ENCODE measurements at regions not wholly inside any gene's neighbourhood (a gene's known extent, or its start where the extent isn't known, plus 50 kb on each side); places are given as distances from the start of the nearest gene placed in this dataset.

DNA sequence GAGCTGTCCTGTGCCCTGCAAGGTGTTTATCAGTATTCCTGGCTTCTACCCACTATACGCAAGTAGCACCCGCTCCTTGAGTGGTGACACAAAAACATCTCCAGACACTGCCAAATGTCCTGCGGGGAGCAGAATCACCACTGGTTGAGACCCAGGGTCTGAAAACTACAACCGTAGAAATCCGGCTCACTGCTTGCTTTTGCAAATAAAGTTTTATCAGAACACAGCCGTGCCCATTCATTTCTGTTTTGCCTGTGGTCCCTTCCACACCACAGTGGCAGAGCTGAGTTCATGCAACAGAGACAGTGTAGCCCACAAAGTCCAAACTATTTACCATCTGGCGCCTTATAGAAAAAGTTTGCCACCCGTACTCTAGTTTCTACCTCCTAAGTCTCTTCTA lies 125.7 kb upstream of the DIO3 start:
- Histone ChIP-seq H3K27me3 (ENCODE audit: low read length) (no peaks in the 10 kb centered on the region), H3K9me2 (replicated peaks; ENCODE audit: insufficient read depth, low read length) (no peaks in the 10 kb centered on the region), H3K79me2 (ENCODE audit: insufficient read depth, low read length) (no peaks in the 10 kb centered on the region), H3K4me2 (ENCODE audit: low read depth, low read length, poor library complexity, severe bottlenecking) (no peak overlapping the region), H3F3A (ENCODE audit: insufficient read depth) (no peaks in the 10 kb centered on the region), H4K20me1 (ENCODE audit: low read depth, low read length) (no peaks in the 10 kb centered on the region), H3K36me3 (ENCODE audit: low read length) (no peaks in the 10 kb centered on the region), H2AFZ (ENCODE audit: low read depth, low read length, severe bottlenecking) (no peak overlapping the region), H3K4me3 (ENCODE audit: insufficient read depth, low read length, poor library complexity, severe bottlenecking) (no peak overlapping the region), H3K9me3 (ENCODE audit: insufficient read depth, low read length) (no peaks in the 10 kb centered on the region), H3K27ac (ENCODE audit: low read depth, low read length) (no peak overlapping the region), H3K9ac (ENCODE audit: low read length) (no peak overlapping the region)
- TF ChIP-seq, protein P1, sequence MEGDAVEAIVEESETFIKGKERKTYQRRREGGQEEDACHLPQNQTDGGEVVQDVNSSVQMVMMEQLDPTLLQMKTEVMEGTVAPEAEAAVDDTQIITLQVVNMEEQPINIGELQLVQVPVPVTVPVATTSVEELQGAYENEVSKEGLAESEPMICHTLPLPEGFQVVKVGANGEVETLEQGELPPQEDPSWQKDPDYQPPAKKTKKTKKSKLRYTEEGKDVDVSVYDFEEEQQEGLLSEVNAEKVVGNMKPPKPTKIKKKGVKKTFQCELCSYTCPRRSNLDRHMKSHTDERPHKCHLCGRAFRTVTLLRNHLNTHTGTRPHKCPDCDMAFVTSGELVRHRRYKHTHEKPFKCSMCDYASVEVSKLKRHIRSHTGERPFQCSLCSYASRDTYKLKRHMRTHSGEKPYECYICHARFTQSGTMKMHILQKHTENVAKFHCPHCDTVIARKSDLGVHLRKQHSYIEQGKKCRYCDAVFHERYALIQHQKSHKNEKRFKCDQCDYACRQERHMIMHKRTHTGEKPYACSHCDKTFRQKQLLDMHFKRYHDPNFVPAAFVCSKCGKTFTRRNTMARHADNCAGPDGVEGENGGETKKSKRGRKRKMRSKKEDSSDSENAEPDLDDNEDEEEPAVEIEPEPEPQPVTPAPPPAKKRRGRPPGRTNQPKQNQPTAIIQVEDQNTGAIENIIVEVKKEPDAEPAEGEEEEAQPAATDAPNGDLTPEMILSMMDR (IDR thresholded peaks at IDR 0.05; ENCODE audit: insufficient read depth, low read length, poor library complexity, severe bottlenecking), result no peak
- no peak for TF ChIP-seq EZH2phosphoT487 (conservative IDR thresholded peaks at IDR 0.05; ENCODE audit: low read length)

DNA sequence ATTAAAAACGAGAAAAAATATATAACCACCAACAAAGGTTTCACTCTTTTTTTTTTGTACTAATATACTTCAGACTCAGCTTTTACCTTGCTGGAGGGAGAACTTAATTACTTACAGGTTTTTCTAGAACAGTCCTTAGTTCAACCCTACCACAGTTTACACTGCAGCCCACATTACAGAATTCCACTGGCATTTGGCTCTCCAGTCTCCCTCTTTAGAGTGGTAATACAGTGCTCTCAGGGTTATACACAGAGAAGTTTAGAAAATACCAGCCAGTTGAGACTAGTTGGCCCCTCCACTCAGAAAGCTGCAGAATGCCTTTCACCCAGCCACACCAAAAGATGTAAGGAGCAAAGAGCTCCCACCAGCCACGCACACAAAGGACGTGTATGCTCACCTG lies 122.3 kb upstream of the DIO3 start:
- Histone ChIP-seq H3K9me2 (replicated peaks; ENCODE audit: insufficient read depth, low read length) (no peaks in the 10 kb centered on the region), H3K4me2 (ENCODE audit: low read depth, low read length, poor library complexity, severe bottlenecking) (no peak overlapping the region), H3K27ac (ENCODE audit: low read depth, low read length) (no peak overlapping the region), H3K4me3 (ENCODE audit: insufficient read depth, low read length, poor library complexity, severe bottlenecking) (no peak overlapping the region), H3K27me3 (ENCODE audit: low read length) (no peaks in the 10 kb centered on the region), H2AFZ (ENCODE audit: low read depth, low read length, severe bottlenecking) (no peak overlapping the region), H3F3A (ENCODE audit: insufficient read depth) (no peaks in the 10 kb centered on the region), H4K20me1 (ENCODE audit: low read depth, low read length) (no peaks in the 10 kb centered on the region), H3K9ac (ENCODE audit: low read length) (no peak overlapping the region), H3K79me2 (ENCODE audit: insufficient read depth, low read length) (no peaks in the 10 kb centered on the region), H3K36me3 (ENCODE audit: low read length) (no peaks in the 10 kb centered on the region), H3K9me3 (ENCODE audit: insufficient read depth, low read length) (no peaks in the 10 kb centered on the region)
- TF ChIP-seq, protein P1 (IDR thresholded peaks at IDR 0.05; ENCODE audit: insufficient read depth, low read length, poor library complexity, severe bottlenecking), result no peak
- no peak for TF ChIP-seq EZH2phosphoT487 (conservative IDR thresholded peaks at IDR 0.05; ENCODE audit: low read length)

DNA sequence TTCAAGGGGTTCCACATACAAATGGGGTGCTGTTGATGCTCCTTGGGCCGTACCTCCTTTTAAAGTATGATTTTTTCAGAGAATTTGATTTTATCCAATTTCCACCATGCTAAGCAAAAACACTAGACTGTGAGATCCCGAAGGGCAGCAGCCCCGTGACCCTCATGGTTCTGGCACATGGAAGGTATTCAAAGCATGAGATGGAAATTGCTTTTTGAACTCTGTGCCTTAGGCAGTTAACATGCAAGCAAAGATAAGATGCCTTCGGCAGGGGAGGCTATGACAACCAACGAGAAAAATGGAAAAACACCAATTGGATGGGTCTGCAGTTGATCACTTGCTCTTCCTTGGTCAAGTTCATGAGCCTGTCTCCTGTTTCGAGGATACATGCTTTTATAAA lies 120.8 kb upstream of the DIO3 start:
- Histone ChIP-seq H3K4me2 (ENCODE audit: low read depth, low read length, poor library complexity, severe bottlenecking) (no peak overlapping the region), H3K9me2 (replicated peaks; ENCODE audit: insufficient read depth, low read length) (no peaks in the 10 kb centered on the region), H3K9me3 (ENCODE audit: insufficient read depth, low read length) (no peaks in the 10 kb centered on the region), H3K27me3 (ENCODE audit: low read length) (no peaks in the 10 kb centered on the region), H3K4me3 (ENCODE audit: insufficient read depth, low read length, poor library complexity, severe bottlenecking) (no peak overlapping the region), H4K20me1 (ENCODE audit: low read depth, low read length) (no peaks in the 10 kb centered on the region), H3K79me2 (ENCODE audit: insufficient read depth, low read length) (no peaks in the 10 kb centered on the region), H3K36me3 (ENCODE audit: low read length) (no peaks in the 10 kb centered on the region), H3K27ac (ENCODE audit: low read depth, low read length) (no peak overlapping the region), H2AFZ (ENCODE audit: low read depth, low read length, severe bottlenecking) (no peak overlapping the region), H3K9ac (ENCODE audit: low read length) (no peak overlapping the region), H3F3A (ENCODE audit: insufficient read depth) (no peaks in the 10 kb centered on the region)
- no peak for TF ChIP-seq EZH2phosphoT487 (conservative IDR thresholded peaks at IDR 0.05; ENCODE audit: low read length)
- TF ChIP-seq, protein P1 (IDR thresholded peaks at IDR 0.05; ENCODE audit: insufficient read depth, low read length, poor library complexity, severe bottlenecking), result no peak

DNA sequence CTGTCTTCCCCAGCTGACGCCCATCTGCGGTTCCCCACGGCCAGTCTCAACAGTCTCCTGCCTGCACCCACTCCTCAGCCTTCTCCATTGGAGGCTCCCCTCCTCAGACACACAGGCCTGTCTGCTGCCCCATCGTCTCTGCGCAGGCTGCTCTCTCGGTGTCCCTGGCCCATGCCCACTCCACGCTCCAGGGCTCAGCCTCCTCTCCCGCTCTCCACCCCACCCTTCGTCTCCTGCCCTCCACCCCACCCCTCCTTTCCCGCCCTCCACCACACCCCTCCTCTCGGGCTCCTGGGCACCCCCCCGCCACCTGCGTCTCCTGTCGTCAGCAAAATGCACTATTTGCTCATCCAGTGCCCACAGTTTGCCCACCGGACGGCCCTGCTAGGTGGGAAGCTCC lies 119.6 kb upstream of the DIO3 start:
- Histone ChIP-seq H3K79me2 (ENCODE audit: insufficient read depth, low read length) (no peaks in the 10 kb centered on the region), H3K27ac (ENCODE audit: low read depth, low read length) (no peak overlapping the region), H3K4me2 (ENCODE audit: low read depth, low read length, poor library complexity, severe bottlenecking) (no peak overlapping the region), H3K9ac (ENCODE audit: low read length) (no peak overlapping the region), H3K4me3 (ENCODE audit: insufficient read depth, low read length, poor library complexity, severe bottlenecking) (no peak overlapping the region), H3F3A (ENCODE audit: insufficient read depth) (no peaks in the 10 kb centered on the region), H4K20me1 (ENCODE audit: low read depth, low read length) (no peaks in the 10 kb centered on the region), H3K9me3 (ENCODE audit: insufficient read depth, low read length) (no peaks in the 10 kb centered on the region), H3K9me2 (replicated peaks; ENCODE audit: insufficient read depth, low read length) (no peaks in the 10 kb centered on the region), H2AFZ (ENCODE audit: low read depth, low read length, severe bottlenecking) (no peak overlapping the region), H3K27me3 (ENCODE audit: low read length) (no peaks in the 10 kb centered on the region), H3K36me3 (ENCODE audit: low read length) (no peaks in the 10 kb centered on the region)
- TF ChIP-seq EZH2phosphoT487 (conservative IDR thresholded peaks at IDR 0.05; ENCODE audit: low read length), result no peak
- TF ChIP-seq, protein P1 (IDR thresholded peaks at IDR 0.05; ENCODE audit: insufficient read depth, low read length, poor library complexity, severe bottlenecking), result no peak
